Panc1 (cell line): ENCODE measurements at regions not wholly inside any gene's neighbourhood (a gene's known extent, or its start where the extent isn't known, plus 50 kb on each side); places are given as distances from the start of the nearest gene placed in this dataset.

Experiments used
- SIN3A ChIP-seq: IDR thresholded peaks from 2 replicates; pipeline ENCODE4 v1.6.1; 2012; ENCODE audit warnings: low read depth, mild to moderate bottlenecking, low read length, moderate library complexity, borderline replicate concordance; ENCODE audit not compliant: insufficient read depth
- TF ChIP-seq, protein P1 (sequence below): fragments of 450-650 bp; IDR thresholded peaks from 2 replicates; pipeline ENCODE4 v1.5.1; 2017; ENCODE audit warnings: mild to moderate bottlenecking

DNA sequence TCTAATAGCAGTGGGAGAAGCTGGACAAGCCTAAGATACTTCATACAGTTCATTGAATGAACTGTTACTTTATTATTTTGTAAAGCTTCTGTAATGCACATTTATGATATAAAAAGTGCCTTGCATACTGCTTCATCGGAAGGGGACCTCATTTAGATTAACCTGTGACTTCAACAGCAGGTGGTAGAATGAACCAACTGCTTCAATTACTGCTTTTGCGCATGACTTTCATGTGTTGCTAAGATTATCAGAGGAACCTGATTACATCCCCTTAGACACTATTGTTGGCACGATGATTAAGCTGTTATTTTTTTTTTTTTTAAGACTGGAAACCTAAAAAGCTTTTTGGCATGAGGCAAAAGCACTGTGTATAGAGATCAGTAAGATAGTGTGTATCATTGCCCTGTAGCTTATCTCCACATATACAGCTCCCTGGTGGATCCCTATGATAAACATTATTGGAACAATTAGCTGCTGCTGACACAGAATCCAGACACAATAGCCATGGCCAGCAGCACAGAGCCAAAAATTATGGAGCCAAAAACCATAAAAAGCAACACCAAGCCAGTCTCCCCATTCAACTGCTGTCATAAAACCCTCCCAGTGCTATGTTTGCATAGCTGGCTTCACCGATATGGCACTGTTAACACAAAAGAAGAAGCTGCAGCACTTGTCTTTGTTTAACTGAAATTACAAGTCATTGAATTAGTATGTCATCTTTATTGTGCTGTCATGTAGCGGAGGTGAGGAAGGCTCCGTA, 731.6 kb upstream of the MMS22L start:
- TF ChIP-seq, protein P1, sequence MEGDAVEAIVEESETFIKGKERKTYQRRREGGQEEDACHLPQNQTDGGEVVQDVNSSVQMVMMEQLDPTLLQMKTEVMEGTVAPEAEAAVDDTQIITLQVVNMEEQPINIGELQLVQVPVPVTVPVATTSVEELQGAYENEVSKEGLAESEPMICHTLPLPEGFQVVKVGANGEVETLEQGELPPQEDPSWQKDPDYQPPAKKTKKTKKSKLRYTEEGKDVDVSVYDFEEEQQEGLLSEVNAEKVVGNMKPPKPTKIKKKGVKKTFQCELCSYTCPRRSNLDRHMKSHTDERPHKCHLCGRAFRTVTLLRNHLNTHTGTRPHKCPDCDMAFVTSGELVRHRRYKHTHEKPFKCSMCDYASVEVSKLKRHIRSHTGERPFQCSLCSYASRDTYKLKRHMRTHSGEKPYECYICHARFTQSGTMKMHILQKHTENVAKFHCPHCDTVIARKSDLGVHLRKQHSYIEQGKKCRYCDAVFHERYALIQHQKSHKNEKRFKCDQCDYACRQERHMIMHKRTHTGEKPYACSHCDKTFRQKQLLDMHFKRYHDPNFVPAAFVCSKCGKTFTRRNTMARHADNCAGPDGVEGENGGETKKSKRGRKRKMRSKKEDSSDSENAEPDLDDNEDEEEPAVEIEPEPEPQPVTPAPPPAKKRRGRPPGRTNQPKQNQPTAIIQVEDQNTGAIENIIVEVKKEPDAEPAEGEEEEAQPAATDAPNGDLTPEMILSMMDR, result no peak
- TF ChIP-seq SIN3A, result no peak
